Left lobe of liver (tissue), 2 donors: ENCODE measurements at regions not wholly inside any gene's neighbourhood (a gene's known extent, or its start where the extent isn't known, plus 50 kb on each side); places are given as distances from the start of the nearest gene placed in this dataset.

ENCODE experiments used
- ATAC-seq: fragments of 200-7000 bp; cut with Tn5 transposase; one replicate; pipeline ENCODE4 v1.9.1; 2020; ENCODE audit warnings: mild to moderate bottlenecking, moderate library complexity
- DNase-seq: peaks from one replicate; pipeline ENCODE4 v3.0.0-alpha.2; 2020; ENCODE audit warnings: low spot score
- donor health status: DM: no; HTN: no; CAD: no; lungs with moderate emphysema.
- donor health status: DM: no; HTN: yes; CAD: no.

DNA sequence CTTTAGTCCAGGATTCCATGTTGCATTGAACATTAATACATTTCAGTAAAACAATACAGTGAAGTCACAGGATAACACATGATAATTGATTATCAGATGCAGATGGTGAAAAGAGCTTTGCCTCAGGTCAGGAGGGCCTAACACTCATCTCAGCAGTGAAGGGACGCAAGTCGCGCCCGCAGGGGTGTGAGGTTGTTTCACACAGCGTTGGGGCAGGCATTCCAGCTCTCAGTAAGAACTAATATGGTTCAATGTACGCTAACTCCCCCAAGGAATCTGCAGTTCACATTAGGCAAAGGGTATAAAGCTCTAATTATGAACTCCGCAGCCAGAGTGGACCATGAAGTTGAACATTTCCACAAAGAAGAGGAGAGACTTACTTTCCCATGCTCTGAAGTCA is 53.1 kb upstream of the ATL2 start:
- ATAC-seq (no peak), DNase-seq (no peak)

DNA sequence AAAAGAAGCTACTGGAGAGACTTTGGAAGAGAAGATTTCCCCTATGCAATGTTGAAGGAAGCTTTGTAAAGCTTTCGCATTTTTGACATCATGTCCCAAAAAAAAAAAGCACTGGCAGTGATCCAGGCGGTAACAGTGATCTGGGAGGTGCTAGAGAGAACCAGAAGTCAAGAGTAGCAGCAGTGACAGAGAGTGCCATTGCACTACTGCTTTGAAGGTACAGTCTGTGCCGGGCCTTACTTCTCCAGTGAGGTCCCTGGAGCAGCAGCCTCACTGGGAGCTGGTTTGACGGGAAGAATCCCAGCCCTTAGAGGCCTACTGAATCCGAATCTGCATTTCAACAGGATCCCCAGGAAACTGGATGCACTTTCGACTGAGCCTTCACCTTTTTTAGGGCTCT is 50.9 kb upstream of the ATL2 start:
- ATAC-seq (no peak), DNase-seq (no peak)

DNA sequence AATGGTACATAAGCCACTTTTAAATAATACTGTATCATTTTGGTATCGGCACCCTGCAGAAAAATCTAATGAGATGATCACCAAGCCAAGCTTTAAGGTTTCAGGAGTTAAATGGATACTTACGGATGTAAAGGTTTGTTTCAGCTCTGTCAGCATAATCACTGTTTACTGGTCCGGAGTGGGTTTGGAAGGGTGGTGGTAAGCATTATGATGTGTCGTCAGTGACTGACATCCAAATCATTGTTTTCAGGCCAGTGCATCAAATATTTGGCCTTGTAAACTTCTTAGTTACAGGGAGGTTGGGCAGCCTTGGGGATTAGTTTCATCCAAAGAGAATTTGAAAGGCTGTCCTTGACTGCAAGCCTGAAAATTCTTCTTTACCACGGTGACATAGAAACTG is 50.0 kb upstream of the ATL2 start:
- ATAC-seq (no peak), DNase-seq (no peak)
